GM18511 (cell line): ENCODE measurements at regions not wholly inside any gene's neighbourhood (a gene's known extent, or its start where the extent isn't known, plus 50 kb on each side); places are given as distances from the start of the nearest gene placed in this dataset.

Experiments used
- ATAC-seq: cut with Tn5 transposase; IDR thresholded peaks from one replicate; pipeline ENCODE4 v1.9.1; 2021; ENCODE audit warnings: mild to moderate bottlenecking, moderate library complexity; ENCODE audit not compliant: unreplicated experiment

DNA sequence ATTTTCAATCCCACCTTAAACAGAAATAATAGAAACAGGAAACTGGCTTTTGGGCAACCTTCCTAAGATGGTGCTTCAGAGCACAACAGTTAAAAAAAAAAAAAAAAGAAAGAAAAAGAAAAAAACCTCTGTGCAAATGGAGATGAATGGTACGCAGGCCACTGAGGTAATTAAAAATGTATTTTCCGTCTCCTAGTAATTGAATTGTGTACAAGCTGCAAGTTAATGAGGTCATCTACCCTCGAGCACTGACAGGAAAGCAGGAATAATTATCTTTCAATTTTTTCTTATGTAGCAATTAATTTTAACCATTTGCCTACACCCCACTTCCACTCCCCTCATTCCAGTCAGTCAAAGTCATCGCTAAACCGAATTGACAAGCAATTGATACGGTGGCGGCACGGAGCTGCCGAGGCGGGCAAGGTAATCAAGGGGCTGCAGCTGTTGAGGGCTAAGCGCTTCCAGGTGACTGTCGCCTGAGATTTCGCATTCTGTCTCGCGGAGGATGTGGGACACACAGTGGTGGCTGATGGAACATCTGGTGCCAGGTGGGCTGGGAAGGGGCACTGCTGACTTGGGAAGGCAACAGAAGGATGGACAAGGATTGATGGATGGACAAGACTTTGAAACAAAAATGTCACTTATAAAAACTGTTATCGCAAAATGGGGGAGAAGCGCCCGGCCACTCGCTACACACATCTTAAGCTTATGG lies 109.4 kb downstream of the RCN1 start:
- ATAC-seq = no peak

DNA sequence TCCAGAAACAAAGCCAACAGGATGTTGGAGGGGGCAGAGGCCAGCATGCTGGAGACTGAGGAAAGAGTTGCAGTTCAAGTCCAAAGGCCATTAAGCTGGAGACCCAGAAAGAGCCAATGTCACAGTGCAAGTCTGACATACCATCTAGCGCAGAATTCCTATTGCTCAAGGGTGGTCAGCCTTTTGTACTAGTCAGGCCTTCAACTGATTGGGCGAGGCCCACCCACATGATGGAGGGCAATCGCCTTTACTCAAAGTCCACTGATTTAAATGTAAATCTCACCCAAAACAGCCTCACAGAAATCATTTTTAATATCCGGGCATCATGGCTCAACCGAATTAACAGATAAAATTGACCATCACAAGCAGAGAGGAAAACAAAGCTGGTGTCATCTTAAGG lies 113.9 kb downstream of the RCN1 start:
- no peak for ATAC-seq

DNA sequence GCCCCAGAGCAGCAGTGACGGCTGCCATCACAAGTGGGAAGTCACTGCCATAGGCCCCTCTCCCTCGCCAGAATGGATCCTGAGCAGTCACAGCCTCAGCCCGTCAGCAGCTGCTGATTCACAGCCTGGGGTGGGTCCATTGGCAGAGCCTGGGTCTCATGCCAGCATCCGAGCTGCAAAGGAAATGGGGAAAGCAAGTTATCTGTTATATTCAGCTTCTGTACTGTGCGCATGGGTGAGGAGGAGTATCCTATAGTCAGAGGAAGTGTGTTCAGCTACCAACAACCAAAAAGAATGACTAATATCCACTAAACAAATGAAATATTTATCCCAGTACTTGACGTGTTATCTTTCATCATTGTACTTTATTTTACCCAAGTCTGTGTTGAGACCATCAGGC lies 119.7 kb downstream of the RCN1 start:
- ATAC-seq = no peak

DNA sequence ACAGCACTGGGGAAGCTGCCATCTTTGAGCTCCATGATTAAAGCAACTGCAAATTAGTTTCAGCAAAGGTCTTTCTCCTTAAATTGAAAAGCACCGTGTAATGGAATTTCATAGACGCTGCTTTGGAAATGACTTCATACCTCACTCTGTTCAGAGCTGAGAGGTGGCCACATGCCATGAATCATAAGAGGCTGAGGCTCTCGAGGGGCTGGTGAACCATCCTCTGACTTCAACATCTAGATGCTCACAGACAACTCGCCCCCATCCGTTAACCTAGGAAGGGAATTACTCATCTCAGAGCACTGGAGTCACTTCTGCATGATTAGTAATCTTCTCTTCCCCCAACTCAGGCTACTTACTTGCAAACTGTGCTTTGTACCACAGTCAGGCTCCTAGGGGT lies 122.3 kb downstream of the RCN1 start:
- ATAC-seq = no peak

DNA sequence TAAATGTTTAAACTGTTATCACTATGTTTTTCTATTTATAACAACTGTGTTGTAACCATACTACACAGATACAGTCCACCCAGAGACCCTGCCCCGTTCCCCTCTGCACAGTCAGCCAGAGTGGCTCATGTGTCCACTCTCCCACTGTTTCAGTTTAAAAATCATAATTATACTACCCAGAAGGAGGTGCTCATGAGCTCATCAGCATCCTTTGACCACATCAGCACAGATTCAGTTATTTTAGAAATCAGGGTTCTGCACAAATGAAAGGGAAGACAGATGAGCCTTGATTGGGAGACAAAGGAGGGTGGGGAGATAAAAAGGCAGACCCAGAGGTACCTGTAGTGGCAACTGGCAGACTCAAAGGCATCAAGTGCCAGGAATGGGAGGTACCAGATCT lies 124.3 kb downstream of the RCN1 start:
- no peak for ATAC-seq

DNA sequence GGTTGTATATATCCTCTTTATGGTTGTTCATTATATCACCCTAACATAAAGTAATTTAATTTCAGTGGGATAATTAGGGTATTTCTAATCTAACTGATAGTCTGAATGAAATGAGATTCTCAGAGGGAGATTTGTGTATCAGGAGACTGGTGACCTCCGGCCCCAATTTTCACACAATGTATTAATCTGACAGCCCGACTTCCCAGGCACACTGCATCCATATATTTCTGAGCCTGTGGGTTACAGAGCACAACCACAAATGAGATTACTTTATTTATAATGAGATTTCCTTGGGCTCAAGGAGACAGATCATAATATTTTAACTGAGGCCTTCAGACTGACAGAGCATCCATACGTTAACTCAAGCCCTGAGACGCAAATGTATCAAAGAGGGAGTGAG lies 125.9 kb downstream of the RCN1 start:
- ATAC-seq = no peak

DNA sequence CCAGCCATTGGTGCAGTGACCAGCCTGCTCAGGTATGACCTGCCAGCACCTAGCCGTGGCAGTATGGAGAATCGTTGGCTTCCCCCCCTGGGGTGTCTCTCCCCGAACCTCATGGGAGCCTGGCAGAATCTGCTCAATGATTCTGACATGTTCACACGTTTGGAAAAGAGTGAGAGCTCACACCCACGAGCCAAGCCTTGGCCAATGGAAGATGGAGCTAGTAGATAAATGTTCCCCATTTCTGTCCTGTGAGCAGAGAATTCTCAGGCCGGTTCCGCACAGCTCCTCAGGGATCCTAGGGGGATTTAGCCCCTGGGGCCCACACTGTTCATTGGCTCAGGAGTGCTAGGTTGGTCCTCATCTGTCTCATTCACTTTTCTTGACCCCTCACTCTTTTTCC lies 128.4 kb downstream of the RCN1 start:
- no peak for ATAC-seq

DNA sequence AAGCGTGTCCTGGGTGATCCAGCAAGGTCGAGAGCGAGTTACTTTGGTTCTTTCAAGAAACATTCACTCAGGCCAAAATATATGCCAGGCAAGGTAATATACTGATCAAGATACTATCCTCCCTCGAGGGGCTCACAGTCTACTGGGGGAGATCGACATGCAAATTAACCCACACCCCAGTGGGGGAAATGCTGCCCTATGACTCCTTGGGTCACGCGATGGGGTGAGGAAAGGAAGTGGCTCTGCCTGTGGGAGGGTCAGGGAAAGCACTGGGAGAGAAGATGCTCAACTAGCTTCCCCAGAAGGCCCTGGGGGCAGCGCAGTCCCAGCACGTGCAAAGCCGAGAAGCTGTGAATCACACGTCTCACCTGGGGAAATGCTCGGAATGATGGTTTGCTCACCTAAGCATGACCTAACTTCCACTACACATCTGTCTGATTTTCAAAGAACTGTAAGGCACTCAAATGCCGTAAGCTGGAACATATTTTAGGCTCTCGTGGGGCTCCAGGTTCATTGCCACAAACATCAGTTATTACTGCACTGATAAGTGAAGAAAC lies 130.7 kb downstream of the RCN1 start:
- ATAC-seq = no peak

DNA sequence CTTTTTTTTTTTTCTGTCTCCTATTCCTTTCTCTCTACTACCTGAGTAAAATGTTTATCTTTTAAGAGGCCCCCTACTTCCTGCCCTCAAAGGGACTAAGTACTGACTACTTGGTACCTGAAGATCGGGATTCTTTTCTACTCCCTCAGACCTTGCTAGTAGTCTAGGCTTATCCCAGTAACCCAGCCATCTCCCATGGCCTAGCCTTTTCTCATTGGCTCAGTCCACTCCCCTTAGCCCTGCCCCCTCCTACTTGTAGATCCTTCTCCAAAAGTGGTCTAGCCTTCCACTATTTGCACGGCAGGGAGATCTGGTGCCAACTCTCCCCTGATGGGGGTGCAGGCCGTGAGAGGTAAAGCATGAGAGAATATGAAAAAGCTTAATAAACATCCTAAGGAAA lies 133.7 kb downstream of the RCN1 start:
- ATAC-seq = no peak

DNA sequence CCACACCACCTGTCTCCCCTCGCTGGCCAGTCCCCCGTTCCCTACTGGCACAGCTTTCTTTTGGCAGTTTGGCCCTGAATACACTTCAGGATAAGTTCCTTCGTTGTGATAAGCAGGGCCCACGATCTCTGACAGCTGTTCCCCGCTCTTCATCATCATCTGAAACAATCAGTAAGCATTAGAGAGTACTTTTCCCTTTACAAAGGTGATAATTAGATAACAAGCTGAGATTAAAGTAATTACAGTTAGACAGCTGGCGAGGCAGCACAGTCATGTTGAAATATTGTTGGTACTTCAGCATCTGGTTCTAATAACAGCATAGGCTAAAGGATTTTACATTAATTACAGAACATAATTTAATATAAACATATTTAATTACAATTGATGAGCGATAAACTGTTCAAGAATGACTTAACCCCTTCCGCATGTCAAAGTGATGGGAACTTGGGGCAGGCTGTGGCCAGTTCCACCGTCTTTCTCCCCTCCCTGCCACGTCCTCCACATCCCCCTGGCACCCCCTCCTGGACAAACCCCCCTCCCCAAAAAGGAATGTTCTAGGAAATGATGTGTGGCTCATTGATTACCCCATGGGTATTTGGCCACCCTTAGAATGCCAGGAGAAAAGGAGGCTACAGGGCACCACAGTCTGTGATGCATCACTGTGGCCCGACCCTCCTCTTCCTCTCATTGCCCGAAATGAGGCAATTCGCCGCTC lies 134.9 kb downstream of the RCN1 start:
- ATAC-seq = no peak

DNA sequence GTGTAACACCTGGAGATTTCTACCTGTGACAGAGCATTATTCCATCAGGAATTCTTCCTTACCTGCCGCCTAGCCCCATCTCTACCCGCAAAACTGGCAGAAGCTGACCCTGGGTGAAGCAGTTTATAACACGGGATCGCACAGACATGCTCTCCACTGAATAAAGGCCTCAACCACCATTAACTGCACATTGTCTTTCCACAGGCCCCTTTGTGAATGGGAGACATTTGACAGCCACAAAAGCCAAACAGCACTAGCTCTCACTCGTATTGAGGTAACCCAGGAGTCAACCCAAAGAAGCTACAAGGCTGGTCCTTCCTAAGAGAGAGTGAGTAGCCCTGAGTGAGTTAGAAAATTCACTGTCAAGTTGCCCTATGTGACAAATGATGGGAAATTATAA lies 135.6 kb downstream of the RCN1 start:
- no peak for ATAC-seq

DNA sequence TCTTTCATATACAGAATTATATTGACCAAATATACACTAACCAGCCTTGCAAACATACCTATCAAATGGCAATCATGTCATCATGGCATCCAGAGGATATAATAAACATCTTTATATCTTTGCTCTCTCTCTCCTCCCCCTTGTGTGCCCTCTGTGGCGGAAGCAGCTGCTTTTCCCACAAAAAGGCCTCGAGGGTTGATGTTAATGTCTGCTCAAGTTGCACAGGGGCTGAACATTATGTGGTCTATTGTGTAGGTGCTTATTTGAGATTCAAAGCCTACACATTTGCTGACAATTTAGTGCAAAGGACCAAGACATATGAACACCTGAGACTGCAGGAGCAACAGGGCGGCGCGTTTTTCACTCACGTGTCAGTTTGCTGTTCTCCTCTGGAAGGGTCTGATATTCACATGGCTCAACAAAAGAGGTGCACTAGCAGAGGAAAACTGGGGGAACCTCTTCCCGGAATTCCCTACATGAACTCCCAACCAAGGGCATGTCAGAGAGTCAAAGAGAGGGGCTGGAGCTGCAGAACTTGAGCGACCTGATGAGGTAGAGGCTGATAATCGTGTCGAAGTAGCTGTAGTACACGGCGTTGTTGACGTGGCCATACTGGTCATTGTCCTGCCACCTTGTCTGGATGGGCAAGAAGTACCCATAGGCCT lies 138.8 kb downstream of the RCN1 start:
- ATAC-seq = no peak

DNA sequence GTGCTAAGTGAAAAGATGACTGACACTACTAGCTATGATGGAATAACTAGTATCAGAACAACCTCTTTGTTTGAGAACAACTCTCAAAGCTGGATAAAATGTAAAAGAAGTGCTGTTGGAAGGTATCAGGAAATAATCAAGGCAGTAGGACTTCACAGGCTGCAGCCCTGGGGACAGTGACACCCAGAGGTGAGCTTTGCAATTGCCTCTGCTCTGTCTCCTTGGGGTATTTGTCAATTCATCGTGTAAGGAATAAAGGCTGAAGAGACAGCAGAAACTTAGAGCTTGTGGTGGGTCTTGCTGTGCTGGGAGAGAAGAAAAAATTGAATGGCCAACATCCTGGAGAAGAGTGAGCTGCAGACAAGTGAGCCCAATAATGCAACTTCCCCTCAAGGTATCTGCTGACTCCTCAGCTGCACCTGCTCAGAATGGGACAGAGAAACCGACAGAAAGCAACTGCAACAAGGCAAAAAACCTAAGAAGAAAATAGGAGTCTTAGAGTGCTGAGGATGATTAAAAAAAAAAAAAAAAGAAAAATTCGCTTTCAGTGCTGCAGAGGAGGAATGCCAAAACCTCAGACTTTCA lies 141.1 kb downstream of the RCN1 start:
- ATAC-seq = peak; percentile 83

DNA sequence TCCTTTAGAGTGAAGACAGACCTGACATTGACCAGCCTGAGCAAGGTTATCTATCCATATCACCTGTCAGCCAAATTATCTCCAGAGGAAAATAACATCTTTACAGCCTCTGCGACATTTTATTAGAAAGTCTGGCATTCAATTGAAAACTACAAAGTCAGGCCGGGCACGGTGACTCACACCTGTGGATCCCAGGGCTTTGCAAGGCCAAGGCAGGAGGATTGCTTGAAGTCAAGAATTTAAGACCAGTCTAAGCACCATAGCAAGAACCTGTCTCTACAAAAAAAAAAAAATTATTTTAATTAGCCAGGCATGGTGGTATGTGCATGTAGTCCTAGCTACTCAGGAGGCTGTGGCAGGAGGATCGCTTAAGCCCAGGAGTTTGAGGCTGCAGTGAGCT lies 141.6 kb downstream of the RCN1 start:
- no peak for ATAC-seq

DNA sequence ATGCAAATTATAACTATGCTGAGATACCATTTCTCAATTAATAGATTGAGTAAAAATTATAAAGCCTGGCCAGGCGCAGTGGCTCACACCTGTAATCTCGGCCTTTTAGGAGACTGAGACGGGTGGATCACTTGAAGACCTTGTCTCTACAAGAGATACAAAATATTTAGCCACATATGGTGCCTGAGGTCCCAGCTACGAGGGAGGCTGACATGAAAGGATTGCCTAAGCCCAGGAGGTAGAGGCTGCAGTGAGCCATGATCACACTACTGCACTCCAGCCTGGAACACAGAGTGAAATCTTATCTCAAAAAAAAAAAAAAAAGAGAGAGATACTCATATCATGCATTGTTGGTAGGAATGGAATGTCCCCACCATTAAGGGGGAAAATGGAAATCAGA lies 142.4 kb downstream of the RCN1 start:
- no peak for ATAC-seq

DNA sequence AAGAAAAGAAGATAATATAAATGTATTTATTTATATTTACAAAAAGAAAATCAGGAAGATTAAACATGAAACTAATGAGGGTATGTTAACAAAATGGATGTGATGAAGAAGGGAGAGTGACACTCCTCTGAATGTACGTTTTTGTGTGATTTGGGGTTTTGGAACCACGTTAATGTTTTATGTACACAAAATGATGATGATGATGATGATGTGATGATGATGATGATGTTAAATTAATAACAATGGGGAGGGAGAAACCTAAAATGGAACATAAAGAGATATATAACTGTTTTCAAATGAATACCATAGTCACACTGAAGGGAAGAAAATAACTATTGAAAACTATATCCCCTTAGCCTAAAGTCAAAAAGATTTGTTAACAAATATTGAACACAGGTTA lies 143.1 kb downstream of the RCN1 start:
- no peak for ATAC-seq

DNA sequence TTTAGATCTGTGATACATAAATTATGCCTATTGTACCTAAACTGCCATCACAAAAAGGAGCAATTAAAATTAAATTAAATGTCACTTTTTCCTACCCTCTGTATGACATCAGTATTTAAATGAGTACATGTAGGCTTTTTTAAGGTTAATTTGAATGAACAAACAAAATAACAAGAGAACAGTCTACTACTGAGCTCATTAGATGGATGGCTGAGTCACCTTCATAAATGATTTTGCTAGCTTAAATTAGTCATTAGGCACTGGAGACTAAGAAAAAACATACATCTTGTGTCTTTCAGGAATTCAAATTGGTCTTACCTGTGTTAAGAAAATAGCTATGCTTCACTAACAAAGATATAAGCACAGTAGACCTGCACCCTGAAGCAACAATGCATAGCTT lies 153.6 kb downstream of the RCN1 start:
- no peak for ATAC-seq

DNA sequence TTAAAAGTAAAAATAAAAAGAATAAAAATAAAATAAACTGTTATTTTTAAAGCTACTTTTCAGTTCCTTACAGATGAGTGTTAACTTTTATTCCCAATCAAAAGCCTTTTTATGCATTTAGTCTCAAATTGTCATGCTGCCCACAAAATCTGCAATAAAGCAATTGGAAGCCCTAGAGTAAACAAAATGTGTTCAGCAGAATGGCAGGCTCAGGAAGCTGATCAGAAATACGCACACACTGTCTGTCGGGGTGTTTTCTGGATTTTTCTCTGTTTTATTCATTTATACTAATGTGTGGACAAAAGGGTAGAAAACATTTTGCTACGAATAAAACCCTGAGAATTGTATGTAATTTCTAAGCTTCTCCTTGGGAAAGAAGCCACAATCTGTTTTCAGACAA lies 162.8 kb downstream of the RCN1 start:
- ATAC-seq = no peak

DNA sequence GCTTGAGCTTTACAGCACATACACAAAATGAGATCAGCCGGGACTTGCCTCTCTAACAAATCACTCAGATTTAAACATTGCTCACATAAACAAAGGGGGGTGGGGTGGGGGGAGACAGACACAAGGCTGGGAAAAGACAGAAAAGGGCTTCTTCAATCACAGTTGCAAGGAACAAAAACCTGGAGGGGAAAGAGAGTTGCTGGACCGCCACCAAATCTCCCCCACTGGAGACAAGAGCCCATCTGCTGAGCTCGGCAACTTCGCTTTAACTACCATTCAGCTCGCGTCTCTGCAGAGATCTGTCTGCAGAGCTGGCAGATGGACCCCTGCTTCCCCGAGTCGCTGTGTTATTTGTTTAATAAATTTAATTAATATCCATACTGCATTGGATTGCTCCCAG lies 165.0 kb downstream of the RCN1 start:
- no peak for ATAC-seq

DNA sequence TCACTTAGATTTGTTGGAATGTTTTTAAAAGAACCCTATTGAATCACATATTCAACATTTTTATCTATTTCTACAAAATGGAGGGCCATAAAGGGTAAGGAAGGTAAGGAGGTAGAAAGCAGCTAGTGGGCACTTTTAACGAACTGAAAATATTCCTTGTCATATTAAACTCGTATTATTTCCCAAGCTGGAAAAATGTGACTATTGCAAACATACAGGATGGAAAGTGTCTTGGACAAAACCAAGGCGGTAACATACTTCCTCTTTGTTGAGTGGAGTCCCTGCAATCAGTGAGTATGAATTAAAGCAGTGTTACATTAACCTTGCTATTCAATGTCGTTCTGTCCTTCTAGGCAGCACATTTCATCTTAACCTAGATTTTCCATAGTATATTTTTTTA lies 165.6 kb downstream of the RCN1 start:
- ATAC-seq = no peak

DNA sequence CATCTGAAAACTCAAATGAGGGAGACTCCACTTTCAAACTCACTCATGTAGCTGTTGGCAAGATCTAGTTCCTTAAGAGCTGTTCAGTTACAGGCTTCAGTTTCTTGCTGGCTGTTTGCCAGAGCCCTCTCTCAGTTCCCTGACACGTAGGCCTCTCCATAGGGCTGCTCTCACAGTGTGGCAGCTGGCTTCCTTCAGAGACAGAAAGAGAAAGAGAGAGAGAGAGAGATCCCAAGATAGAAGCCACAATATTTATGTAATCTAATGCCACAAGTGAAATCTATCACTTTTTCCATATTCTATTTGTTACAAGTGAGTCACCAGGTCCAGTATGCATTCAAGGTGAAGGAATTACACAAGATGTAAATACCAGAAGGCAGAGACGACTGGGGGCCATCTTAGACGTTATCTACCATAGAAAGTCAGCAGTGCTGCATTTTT lies 168.8 kb downstream of the RCN1 start:
- ATAC-seq = peak; percentile 97

DNA sequence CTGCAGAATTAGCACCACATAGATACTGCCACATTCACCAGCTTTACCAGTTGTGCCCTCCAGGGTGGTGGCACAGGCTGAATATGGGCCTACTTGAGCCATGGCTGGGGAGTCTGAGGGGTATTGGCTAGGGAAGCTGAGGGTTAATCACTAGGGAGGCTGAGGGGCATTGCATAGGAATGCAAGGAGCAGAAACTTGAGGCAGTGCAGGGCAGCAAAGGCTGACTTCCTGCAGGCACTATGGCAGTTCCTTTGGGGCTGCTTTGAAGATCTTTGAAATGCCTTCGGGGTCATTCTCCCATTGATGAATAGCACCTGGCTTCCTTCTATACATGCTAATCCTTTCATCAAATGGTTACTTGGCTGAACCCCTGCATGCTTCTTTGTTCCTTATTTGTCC lies 171.5 kb downstream of the RCN1 start:
- no peak for ATAC-seq
